GM12874 (cell line): ENCODE measurements at regions not wholly inside any gene's neighbourhood (a gene's known extent, or its start where the extent isn't known, plus 50 kb on each side); places are given as distances from the start of the nearest gene placed in this dataset.

ENCODE experiments used
- CTCF ChIP-seq: IDR thresholded peaks from 2 replicates; pipeline ENCODE4 v1.5.1; 2011; ENCODE audit warnings: low read depth, mild to moderate bottlenecking, control low read depth, low read length, moderate library complexity; ENCODE audit not compliant: insufficient read depth

DNA sequence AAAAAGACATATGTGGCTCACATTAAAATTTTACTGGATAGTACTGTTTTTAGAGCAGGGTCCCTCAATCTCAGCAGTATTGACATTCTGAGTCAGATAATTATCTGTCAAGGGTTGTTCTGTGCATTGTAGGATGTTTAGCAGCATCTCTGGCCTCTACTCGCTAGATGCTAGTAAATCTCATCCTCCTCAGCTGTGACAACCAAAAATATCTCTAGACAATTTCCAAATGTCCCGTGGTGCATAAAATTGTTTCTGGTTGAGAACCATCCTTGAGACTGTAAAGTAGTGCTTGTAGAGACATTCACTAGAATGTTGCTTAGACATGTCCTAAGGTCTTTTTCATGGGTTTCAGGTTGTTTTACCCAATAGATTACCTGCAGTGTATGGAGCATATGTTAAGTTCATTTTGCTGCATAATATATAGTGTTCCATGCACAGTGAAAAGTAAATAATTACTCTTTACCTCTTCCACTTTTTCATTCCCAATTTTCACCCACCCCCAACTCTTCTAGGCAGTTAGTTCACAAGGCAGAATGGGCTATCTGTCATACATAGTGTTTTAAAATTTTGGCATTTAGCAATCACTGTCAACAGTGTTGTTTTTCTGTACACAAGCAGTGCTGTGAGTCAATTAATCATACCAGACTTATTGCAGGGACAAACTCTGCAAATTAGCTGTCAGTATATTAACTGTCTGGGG lies 200.2 kb upstream of the SLC38A2 start:
- TF ChIP-seq CTCF: no peak

DNA sequence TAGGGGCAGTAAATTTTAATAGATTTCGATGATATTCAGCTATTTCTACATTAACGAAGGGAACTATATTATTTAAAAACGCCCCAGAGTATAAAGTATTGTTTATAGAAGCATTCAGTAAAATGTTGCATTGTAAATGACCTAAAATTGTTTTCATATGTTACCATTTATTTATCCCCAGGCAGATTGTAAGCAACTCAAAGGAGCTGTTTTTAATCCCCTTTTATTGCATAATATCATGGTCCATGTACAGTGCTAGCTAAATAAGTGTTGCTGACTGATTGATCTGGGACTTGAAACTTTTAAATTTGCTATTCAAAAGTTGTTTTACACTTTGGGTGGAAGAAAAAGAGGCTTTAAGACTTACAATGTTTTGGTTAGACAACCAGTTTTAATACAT lies 199.0 kb upstream of the SLC38A2 start:
- TF ChIP-seq CTCF: no peak

DNA sequence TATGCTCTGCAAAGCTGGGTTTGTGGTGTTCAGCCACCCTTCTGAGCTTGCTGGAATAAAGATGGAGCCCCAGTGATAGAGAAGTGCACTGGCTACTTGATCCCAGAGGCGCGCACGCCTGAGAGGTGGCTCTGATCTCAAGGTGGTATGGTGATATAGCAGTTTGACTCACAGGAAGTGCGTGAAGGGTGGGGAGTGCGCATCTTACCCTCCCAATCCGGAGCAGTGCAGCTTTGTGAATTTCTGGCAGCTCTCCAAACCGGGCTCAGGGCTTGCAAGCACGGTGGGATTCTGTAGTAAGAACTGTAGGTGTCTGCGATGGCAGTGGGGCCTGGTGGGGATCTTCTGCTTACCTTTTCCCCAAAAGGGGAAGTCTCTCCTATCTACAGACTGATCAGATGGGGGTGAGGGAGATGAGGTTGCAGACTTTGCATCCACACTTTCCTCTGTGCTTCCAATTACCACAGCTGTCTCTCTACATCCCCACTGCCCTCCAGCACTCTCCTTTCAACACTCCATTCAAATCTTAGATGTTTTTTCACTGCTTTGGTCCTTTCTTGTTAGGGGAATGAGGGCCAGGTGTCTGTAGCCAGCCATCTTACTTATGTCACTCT lies 197.4 kb upstream of the SLC38A2 start:
- TF ChIP-seq CTCF: no peak

DNA sequence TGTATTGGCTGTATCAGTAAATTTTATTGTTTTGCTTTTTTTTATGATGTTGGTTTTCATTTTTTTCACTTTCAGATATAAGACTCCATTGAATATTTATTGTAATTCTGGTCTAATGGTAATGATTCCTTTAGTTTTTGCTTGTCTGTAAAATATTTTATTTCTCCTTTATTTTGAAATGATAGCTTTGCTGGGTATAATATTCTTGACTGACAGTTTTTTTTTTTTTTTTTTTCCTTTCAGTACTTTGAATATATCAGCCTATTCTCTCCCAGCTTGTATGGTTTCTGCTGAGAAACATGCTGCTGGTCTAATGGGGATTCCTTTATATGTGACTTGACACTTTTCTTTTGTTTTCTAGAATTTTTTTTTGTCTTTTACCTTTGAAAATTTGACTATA lies 195.1 kb upstream of the SLC38A2 start:
- TF ChIP-seq CTCF: no peak

GRCh38 chr12:46562625-46563225 lies 190.2 kb upstream of the SLC38A2 start:
- no peak for TF ChIP-seq CTCF

GRCh38 chr12:46560874-46561273 lies 188.3 kb upstream of the SLC38A2 start:
- TF ChIP-seq CTCF: no peak

GRCh38 chr12:46560089-46560488 lies 187.5 kb upstream of the SLC38A2 start:
- TF ChIP-seq CTCF: no peak
